Panc1 (cell line): ENCODE measurements at regions not wholly inside any gene's neighbourhood (a gene's known extent, or its start where the extent isn't known, plus 50 kb on each side); places are given as distances from the start of the nearest gene placed in this dataset.

ENCODE experiments used
- POLR2AphosphoS5 ChIP-seq: IDR thresholded peaks from 2 replicates; pipeline ENCODE4 v1.6.1; 2012; ENCODE audit warnings: mild to moderate bottlenecking, low read depth, low read length, moderate library complexity
- SIN3A ChIP-seq: IDR thresholded peaks from 2 replicates; pipeline ENCODE4 v1.6.1; 2012; ENCODE audit warnings: low read depth, mild to moderate bottlenecking, low read length, moderate library complexity, borderline replicate concordance; ENCODE audit not compliant: insufficient read depth
- TF ChIP-seq, protein P1 (sequence below): fragments of 450-650 bp; IDR thresholded peaks from 2 replicates; pipeline ENCODE4 v1.5.1; 2017; ENCODE audit warnings: mild to moderate bottlenecking

DNA sequence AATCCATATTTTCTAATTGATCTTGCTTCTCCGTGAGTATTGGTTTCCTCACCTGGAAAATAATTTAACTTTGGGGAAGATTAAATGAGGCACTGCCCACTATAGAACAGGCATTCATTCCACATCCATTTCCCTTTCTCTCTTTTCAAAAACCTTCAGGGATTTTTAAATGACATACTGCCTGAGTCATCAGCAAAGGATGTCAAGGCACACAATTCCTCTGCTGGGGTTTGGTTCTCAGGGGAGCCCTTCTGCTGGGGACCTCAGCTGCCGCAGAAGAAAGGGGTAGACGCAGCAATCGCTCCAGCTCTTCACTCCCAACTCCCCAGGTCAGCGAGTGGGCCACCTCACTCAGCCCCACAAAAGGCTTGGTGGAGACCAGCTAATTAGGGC, 90.7 kb upstream of the BACH2 start:
- TF ChIP-seq, protein P1, sequence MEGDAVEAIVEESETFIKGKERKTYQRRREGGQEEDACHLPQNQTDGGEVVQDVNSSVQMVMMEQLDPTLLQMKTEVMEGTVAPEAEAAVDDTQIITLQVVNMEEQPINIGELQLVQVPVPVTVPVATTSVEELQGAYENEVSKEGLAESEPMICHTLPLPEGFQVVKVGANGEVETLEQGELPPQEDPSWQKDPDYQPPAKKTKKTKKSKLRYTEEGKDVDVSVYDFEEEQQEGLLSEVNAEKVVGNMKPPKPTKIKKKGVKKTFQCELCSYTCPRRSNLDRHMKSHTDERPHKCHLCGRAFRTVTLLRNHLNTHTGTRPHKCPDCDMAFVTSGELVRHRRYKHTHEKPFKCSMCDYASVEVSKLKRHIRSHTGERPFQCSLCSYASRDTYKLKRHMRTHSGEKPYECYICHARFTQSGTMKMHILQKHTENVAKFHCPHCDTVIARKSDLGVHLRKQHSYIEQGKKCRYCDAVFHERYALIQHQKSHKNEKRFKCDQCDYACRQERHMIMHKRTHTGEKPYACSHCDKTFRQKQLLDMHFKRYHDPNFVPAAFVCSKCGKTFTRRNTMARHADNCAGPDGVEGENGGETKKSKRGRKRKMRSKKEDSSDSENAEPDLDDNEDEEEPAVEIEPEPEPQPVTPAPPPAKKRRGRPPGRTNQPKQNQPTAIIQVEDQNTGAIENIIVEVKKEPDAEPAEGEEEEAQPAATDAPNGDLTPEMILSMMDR, result no peak
- TF ChIP-seq POLR2AphosphoS5 (no peak), SIN3A (no peak)
